H9 (cell line): ENCODE measurements at regions not wholly inside any gene's neighbourhood (a gene's known extent, or its start where the extent isn't known, plus 50 kb on each side); places are given as distances from the start of the nearest gene placed in this dataset.

ENCODE experiments used
- DNase-seq: peaks from one replicate; pipeline ENCODE4 v3.0.0-alpha.2; 2017
- H2AFZ ChIP-seq: one replicate; pipeline ENCODE4 v1.6.1; 2013; ENCODE audit warnings: mild to moderate bottlenecking, low read length, control low read depth, moderate library complexity
- H2AK5ac ChIP-seq: 2 replicates; pipeline ENCODE4 v1.6.1; 2013; ENCODE audit warnings: low read length, control low read depth, mixed read lengths; ENCODE audit not compliant: insufficient read length
- H2BK120ac ChIP-seq: one replicate; pipeline ENCODE4 v1.6.1; 2013; ENCODE audit warnings: low read depth, mild to moderate bottlenecking, low read length, control low read depth, inconsistent platforms; ENCODE audit not compliant: poor library complexity, severe bottlenecking
- H2BK12ac ChIP-seq: 2 replicates; pipeline ENCODE4 v1.6.1; 2013; ENCODE audit warnings: low read length, control low read depth, mixed read lengths, low read depth; ENCODE audit not compliant: insufficient read length
- H2BK15ac ChIP-seq: 2 replicates; pipeline ENCODE4 v1.6.1; 2013; ENCODE audit warnings: low read depth, low read length, control low read depth
- H2BK20ac ChIP-seq: one replicate; pipeline ENCODE4 v1.6.1; 2013; ENCODE audit warnings: low read depth, mild to moderate bottlenecking, low read length, control low read depth, inconsistent platforms; ENCODE audit not compliant: poor library complexity, severe bottlenecking
- H2BK5ac ChIP-seq: 2 replicates; pipeline ENCODE4 v1.6.1; 2013; ENCODE audit warnings: low read length, control low read depth, mixed read lengths; ENCODE audit not compliant: insufficient read length
- H3K14ac ChIP-seq: 2 replicates; pipeline ENCODE4 v1.6.1; 2013; ENCODE audit warnings: low read length, control low read depth; ENCODE audit not compliant: insufficient read depth
- H3K18ac ChIP-seq: 2 replicates; pipeline ENCODE4 v1.6.1; 2013; ENCODE audit warnings: low read depth, mild to moderate bottlenecking, mixed read lengths, low read length, control low read depth; ENCODE audit not compliant: insufficient read length
- H3K23ac ChIP-seq: 2 replicates; pipeline ENCODE4 v1.6.1; 2013; ENCODE audit warnings: low read length, control low read depth, mixed read lengths, low read depth; ENCODE audit not compliant: insufficient read length
- H3K23me2 ChIP-seq: 2 replicates; pipeline ENCODE4 v1.6.1; 2013; ENCODE audit warnings: low read depth, mild to moderate bottlenecking, mixed read lengths, low read length, control low read depth; ENCODE audit not compliant: insufficient read length, poor library complexity, severe bottlenecking
- H3K27ac ChIP-seq: 2 replicates; pipeline ENCODE4 v1.5.1; 2013; ENCODE audit warnings: low read length, control low read depth, mixed read lengths, low read depth; ENCODE audit not compliant: insufficient read length
- H3K27me3 ChIP-seq: 2 replicates; pipeline ENCODE4 v1.6.1; 2013; ENCODE audit warnings: low read length, control low read depth, inconsistent platforms; ENCODE audit not compliant: insufficient read depth
- H3K4ac ChIP-seq: 2 replicates; pipeline ENCODE4 v1.6.1; 2013; ENCODE audit warnings: low read depth, mild to moderate bottlenecking, control low read depth, inconsistent platforms, low read length, moderate library complexity
- H3K4me1 ChIP-seq: 2 replicates; pipeline ENCODE4 v1.6.1; 2013; ENCODE audit warnings: low read length, control low read depth, inconsistent platforms; ENCODE audit not compliant: insufficient read depth
- H3K4me2 ChIP-seq: 2 replicates; pipeline ENCODE4 v1.6.1; 2013; ENCODE audit warnings: low read length, control low read depth, mixed read lengths; ENCODE audit not compliant: insufficient read length, insufficient read depth
- H3K56ac ChIP-seq: 2 replicates; pipeline ENCODE4 v1.6.1; 2013; ENCODE audit warnings: low read depth, mild to moderate bottlenecking, mixed read lengths, low read length, control low read depth; ENCODE audit not compliant: insufficient read length
- H3K79me1 ChIP-seq: 2 replicates; pipeline ENCODE4 v1.6.1; 2013; ENCODE audit warnings: low read depth, mild to moderate bottlenecking, moderate library complexity, low read length, control low read depth, inconsistent platforms; ENCODE audit not compliant: insufficient read depth, poor library complexity, severe bottlenecking
- H3K79me2 ChIP-seq: 2 replicates; pipeline ENCODE4 v1.6.1; 2013; ENCODE audit warnings: low read length, control low read depth, inconsistent platforms; ENCODE audit not compliant: insufficient read depth
- H3K9ac ChIP-seq: 2 replicates; pipeline ENCODE4 v1.6.1; 2013; ENCODE audit warnings: low read length, control low read depth, mixed read lengths; ENCODE audit not compliant: insufficient read length; ENCODE audit errors: extremely low read depth
- H3K9me3 ChIP-seq: one replicate; pipeline ENCODE4 v1.6.1; 2013; ENCODE audit warnings: low read depth, low read length, inconsistent platforms; ENCODE audit not compliant: control insufficient read depth
- H3T11ph ChIP-seq: one replicate; pipeline ENCODE4 v1.6.1; 2013; ENCODE audit warnings: mild to moderate bottlenecking, low read length, control low read depth, inconsistent platforms
- H4K20me1 ChIP-seq: one replicate; pipeline ENCODE4 v1.6.1; 2013; ENCODE audit not compliant: control insufficient read depth, insufficient read length, insufficient read depth
- H4K5ac ChIP-seq: 2 replicates; pipeline ENCODE4 v1.6.1; 2013; ENCODE audit warnings: low read depth, mild to moderate bottlenecking, mixed read lengths, low read length, control low read depth; ENCODE audit not compliant: insufficient read length
- H4K8ac ChIP-seq: replicated peaks from 2 replicates; pipeline ENCODE4 v1.6.1; 2013; ENCODE audit warnings: low read length, control low read depth, mixed read lengths, low read depth; ENCODE audit not compliant: insufficient read length
- H4K91ac ChIP-seq: 2 replicates; pipeline ENCODE4 v1.6.1; 2013; ENCODE audit warnings: low read depth, mild to moderate bottlenecking, moderate library complexity, mixed read lengths, low read length, control low read depth; ENCODE audit not compliant: insufficient read length
- H3K27ac Mint-ChIP-seq, 3 experiments: 2 replicates in 2 of 3; 3 replicates in 1 of 3; pipeline ENCODE4 v1.8.0; 2020 to 2021; ENCODE audit warnings: mixed read lengths in 3 of 3, mild to moderate bottlenecking in 1 of 3, moderate library complexity in 1 of 3
- H3K27me3 Mint-ChIP-seq: 2 replicates; pipeline ENCODE4 v1.8.0; 2021; ENCODE audit warnings: low read depth, mild to moderate bottlenecking, moderate library complexity, mixed read lengths
- H3K36me3 Mint-ChIP-seq, 3 experiments: 2 replicates in 2 of 3; 3 replicates in 1 of 3; pipeline ENCODE4 v1.8.0; 2020 to 2021; ENCODE audit warnings: low read depth in 3 of 3, mixed read lengths in 3 of 3; ENCODE audit not compliant: insufficient read depth in 1 of 3
- H3K4me1 Mint-ChIP-seq, 2 experiments: 2 replicates each; pipeline ENCODE4 v1.8.0; 2020; ENCODE audit warnings: mixed read lengths in 2 of 2
- H3K4me3 Mint-ChIP-seq, 2 experiments: 2 replicates in 1 of 2; 3 replicates in 1 of 2; pipeline ENCODE4 v1.8.0; 2020 to 2021; ENCODE audit warnings: mild to moderate bottlenecking in 2 of 2, mixed read lengths in 2 of 2, moderate library complexity in 1 of 2
- H3K9me3 Mint-ChIP-seq, 2 experiments: 2 replicates in 1 of 2; 3 replicates in 1 of 2; pipeline ENCODE4 v1.8.0; 2020; ENCODE audit warnings: mild to moderate bottlenecking in 2 of 2, mixed read lengths in 2 of 2, moderate library complexity in 1 of 2
- WGBS: extraction: QIAGEN DNeasy Blood & Tissue Kit; methylation state at CpG from one replicate; pipeline ENCODE4 v1.1.7; 2013; ENCODE audit warnings: missing lambda C conversion rate, low lambda C conversion rate, mixed read lengths; ENCODE audit not compliant: insufficient read length; ENCODE audit errors: extremely low coverage; 5-methylcytosine and 5-hydroxymethylcytosine counted together
- TF ChIP-seq, protein P1 (sequence below): fragments of 200-600 bp; sonication (generic); conservative IDR thresholded peaks from 3 replicates; pipeline ENCODE4 v1.8.0; 2021; ENCODE audit warnings: antibody characterized with exemption, mild to moderate bottlenecking

DNA sequence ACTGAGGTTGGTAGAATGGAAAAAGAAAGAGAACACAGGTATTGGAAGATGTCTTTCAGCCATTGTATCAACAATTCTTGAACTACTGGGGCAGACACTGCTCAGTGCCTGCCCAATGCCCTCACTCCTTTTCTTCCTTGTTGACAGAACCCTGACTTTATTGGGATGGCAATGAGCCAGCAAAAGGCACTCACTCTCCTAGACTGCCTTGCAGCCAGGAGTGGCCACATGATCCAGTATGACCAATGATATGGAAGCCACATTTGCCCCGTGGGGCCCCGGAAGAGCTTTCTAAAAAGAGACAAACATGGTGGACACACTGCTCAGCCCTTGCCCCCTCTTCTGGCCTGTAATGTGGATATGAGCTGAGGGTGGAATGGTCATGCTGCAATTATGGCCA, 88.6 kb upstream of the ZNF716 start:
- H3K4me3 Mint-ChIP-seq, result no peak overlapping the region
- Histone ChIP-seq H3K4me1 (no peaks in the 10 kb centered on the region), H3K18ac (no peak overlapping the region), H2AK5ac (no peak overlapping the region), H2BK15ac (no peak overlapping the region), H4K5ac (no peak overlapping the region), H3K4ac (no peak overlapping the region), H3K4me2 (no peak overlapping the region), H3K27me3 (no peaks in the 10 kb centered on the region), H3K79me1 (no peaks in the 10 kb centered on the region), H4K8ac (no peak overlapping the region), H3K9me3 (peaks cover 94% of the 10 kb centered on the region), H2BK20ac (no peak overlapping the region), H4K91ac (no peak overlapping the region), H3T11ph (no peak overlapping the region), H3K14ac (no peak overlapping the region), H3K27ac (no peak overlapping the region), H3K56ac (no peak overlapping the region), H3K23me2 (no peaks in the 10 kb centered on the region), H3K23ac (no peak overlapping the region), H2BK12ac (no peak overlapping the region), H3K9ac (no peak overlapping the region), H4K20me1 (no peaks in the 10 kb centered on the region), H2BK120ac (no peak overlapping the region), H2BK5ac (no peak overlapping the region), H2AFZ (no peak overlapping the region), H3K79me2 (no peaks in the 10 kb centered on the region)
- H3K27ac Mint-ChIP-seq, result no peak overlapping the region
- H3K4me1 Mint-ChIP-seq, result no peaks in the 10 kb centered on the region
- peaks cover 30 to 43% (median 33%) of the 10 kb centered on the region in 3 experiments for H3K36me3 Mint-ChIP-seq
- DNase-seq, result no peak
- H3K9me3 Mint-ChIP-seq, result peaks cover 95 to 97% of the 10 kb centered on the region in 2 experiments
- peaks cover 6% of the 10 kb centered on the region for H3K27me3 Mint-ChIP-seq
- TF ChIP-seq, protein P1, sequence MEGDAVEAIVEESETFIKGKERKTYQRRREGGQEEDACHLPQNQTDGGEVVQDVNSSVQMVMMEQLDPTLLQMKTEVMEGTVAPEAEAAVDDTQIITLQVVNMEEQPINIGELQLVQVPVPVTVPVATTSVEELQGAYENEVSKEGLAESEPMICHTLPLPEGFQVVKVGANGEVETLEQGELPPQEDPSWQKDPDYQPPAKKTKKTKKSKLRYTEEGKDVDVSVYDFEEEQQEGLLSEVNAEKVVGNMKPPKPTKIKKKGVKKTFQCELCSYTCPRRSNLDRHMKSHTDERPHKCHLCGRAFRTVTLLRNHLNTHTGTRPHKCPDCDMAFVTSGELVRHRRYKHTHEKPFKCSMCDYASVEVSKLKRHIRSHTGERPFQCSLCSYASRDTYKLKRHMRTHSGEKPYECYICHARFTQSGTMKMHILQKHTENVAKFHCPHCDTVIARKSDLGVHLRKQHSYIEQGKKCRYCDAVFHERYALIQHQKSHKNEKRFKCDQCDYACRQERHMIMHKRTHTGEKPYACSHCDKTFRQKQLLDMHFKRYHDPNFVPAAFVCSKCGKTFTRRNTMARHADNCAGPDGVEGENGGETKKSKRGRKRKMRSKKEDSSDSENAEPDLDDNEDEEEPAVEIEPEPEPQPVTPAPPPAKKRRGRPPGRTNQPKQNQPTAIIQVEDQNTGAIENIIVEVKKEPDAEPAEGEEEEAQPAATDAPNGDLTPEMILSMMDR, result no peak
- no CpG with 5 or more reads among the region's 2 CpGs for WGBS
